ENCODE measurements at regions not wholly inside any gene's neighbourhood (a gene's known extent, or its start where the extent isn't known, plus 50 kb on each side); places are given as distances from the start of the nearest gene placed in this dataset.
"Not testable (repeated sequence)": the region's sequence is repeated elsewhere in the genome, so short reads cannot be mapped to it uniquely, and the experiment has no call there.

GRCh38 chrX:131649741-131650140, 105.9 kb downstream of the OR13H1 start:
- Histone ChIP-seq H3K9me3 (ENCODE audit: insufficient read depth, low read depth) (no peaks in the 10 kb centered on the region; the same call in 1 of the 2 replicates), H3K79me2 (ENCODE audit: low read depth) (no peaks in the 10 kb centered on the region), H4K20me1 (ENCODE audit: insufficient read depth) (no peaks in the 10 kb centered on the region), H3K36me3 (ENCODE audit: low read depth) (no peaks in the 10 kb centered on the region), H3K4me2 (no peak overlapping the region), H3K27me3 (ENCODE audit: insufficient read depth, low read depth) (no peaks in the 10 kb centered on the region), H3K4me3 (no peak overlapping the region), H3K27ac (no peak overlapping the region), H3K9me2 (ENCODE audit: insufficient read depth) (0 out of 2 replicates have a peak, but pooled peaks cover 2% of the 10 kb centered on the region), H2AFZ (no peak overlapping the region), H3K4me1 (replicated peaks; ENCODE audit: insufficient read depth) (peaks cover 9% of the 10 kb centered on the region), H3F3A (ENCODE audit: insufficient read depth, low read depth) (0 out of 2 replicates have a peak, but pooled peaks cover 4% of the 10 kb centered on the region)
- DNase-seq, result no peak
- intact Hi-C loops (cut with micrococcal nuclease; ENCODE audit: unreplicated experiment), result no loop called here
- CTCF ChIA-PET, result no interaction called here
- POLR2A ChIA-PET (ENCODE audit: unreplicated experiment), result no interaction called here
- no TSS peak for BruUV-seq (replicated peaks)
- no peak for TF ChIP-seq EZH2 (IDR thresholded peaks at IDR 0.05; ENCODE audit: low read depth)
- TF ChIP-seq CTCF (conservative IDR thresholded peaks at IDR 0.05), result no peak

GRCh38 chrX:131650637-131651410, 107.0 kb downstream of the OR13H1 start:
- Histone ChIP-seq H3K9me3 (ENCODE audit: insufficient read depth, low read depth) (no peaks in the 10 kb centered on the region; the same call in 1 of the 2 replicates), H3K36me3 (ENCODE audit: low read depth) (no peaks in the 10 kb centered on the region), H3K4me2 (peak overlapping the region; percentile 8; the same call in 1 of the 2 replicates), H2AFZ (no peak overlapping the region), H3K79me2 (ENCODE audit: low read depth) (no peaks in the 10 kb centered on the region), H3K27me3 (ENCODE audit: insufficient read depth, low read depth) (no peaks in the 10 kb centered on the region), H3F3A (ENCODE audit: insufficient read depth, low read depth) (0 out of 2 replicates have a peak, but pooled peaks cover 4% of the 10 kb centered on the region), H4K20me1 (ENCODE audit: insufficient read depth) (no peaks in the 10 kb centered on the region), H3K27ac (no peak overlapping the region), H3K9me2 (ENCODE audit: insufficient read depth) (no peaks in the 10 kb centered on the region), H3K4me3 (no peak overlapping the region), H3K4me1 (replicated peaks; ENCODE audit: insufficient read depth) (peaks cover 9% of the 10 kb centered on the region)
- intact Hi-C loops (cut with micrococcal nuclease; ENCODE audit: unreplicated experiment), result no loop called here
- no TSS peak for BruUV-seq (replicated peaks)
- ChIA-PET CTCF (no interaction called here), POLR2A (ENCODE audit: unreplicated experiment) (interaction anchor here (0.6 kb wide), 1 partner anchor 42 kb away, joined by 3 read pairs; no protein-coding TSS in a partner anchor)
- TF ChIP-seq CTCF (conservative IDR thresholded peaks at IDR 0.05), result no peak
- TF ChIP-seq EZH2 (IDR thresholded peaks at IDR 0.05; ENCODE audit: low read depth), result no peak
- no peak for DNase-seq

GRCh38 chrX:131663726-131664125, 119.9 kb downstream of the OR13H1 start:
- H3K4me1 ChIP-seq (replicated peaks; ENCODE audit: insufficient read depth); H2AFZ ChIP-seq; POLR2A ChIA-PET (ENCODE audit: unreplicated experiment); intact Hi-C loops (cut with micrococcal nuclease; ENCODE audit: unreplicated experiment); DNase-seq; H3K27ac ChIP-seq; H3K9me3 ChIP-seq (ENCODE audit: insufficient read depth, low read depth); CTCF ChIA-PET; H3K79me2 ChIP-seq (ENCODE audit: low read depth); H3K36me3 ChIP-seq (ENCODE audit: low read depth); H3K4me2 ChIP-seq; H3K4me3 ChIP-seq; H3F3A ChIP-seq (ENCODE audit: insufficient read depth, low read depth); H4K20me1 ChIP-seq (ENCODE audit: insufficient read depth); H3K9me2 ChIP-seq (ENCODE audit: insufficient read depth); BruUV-seq (replicated peaks): not testable (repeated sequence)
- peaks cover 29% of the 10 kb centered on the region for H3K27me3 ChIP-seq (ENCODE audit: insufficient read depth, low read depth)

Data from PC-9 (cell line).